ENCODE measurements at regions not wholly inside any gene's neighbourhood (a gene's known extent, or its start where the extent isn't known, plus 50 kb on each side); places are given as distances from the start of the nearest gene placed in this dataset.

- Histone ChIP-seq H3K36me3 (no peaks in the 10 kb centered on the region), H3K27ac (no peak overlapping the region), H3K27me3 (peaks cover 0 to 3% (median 0%) of the 10 kb centered on the region in 9 donors), H3K9me3 (no peaks in the 10 kb centered on the region), H3K4me1 (no peaks in the 10 kb centered on the region), H3K4me3 (no peak overlapping the region)
- no peak for TF ChIP-seq POLR2A (IDR thresholded peaks at IDR 0.05)
- TF ChIP-seq, protein P1, sequence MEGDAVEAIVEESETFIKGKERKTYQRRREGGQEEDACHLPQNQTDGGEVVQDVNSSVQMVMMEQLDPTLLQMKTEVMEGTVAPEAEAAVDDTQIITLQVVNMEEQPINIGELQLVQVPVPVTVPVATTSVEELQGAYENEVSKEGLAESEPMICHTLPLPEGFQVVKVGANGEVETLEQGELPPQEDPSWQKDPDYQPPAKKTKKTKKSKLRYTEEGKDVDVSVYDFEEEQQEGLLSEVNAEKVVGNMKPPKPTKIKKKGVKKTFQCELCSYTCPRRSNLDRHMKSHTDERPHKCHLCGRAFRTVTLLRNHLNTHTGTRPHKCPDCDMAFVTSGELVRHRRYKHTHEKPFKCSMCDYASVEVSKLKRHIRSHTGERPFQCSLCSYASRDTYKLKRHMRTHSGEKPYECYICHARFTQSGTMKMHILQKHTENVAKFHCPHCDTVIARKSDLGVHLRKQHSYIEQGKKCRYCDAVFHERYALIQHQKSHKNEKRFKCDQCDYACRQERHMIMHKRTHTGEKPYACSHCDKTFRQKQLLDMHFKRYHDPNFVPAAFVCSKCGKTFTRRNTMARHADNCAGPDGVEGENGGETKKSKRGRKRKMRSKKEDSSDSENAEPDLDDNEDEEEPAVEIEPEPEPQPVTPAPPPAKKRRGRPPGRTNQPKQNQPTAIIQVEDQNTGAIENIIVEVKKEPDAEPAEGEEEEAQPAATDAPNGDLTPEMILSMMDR (IDR thresholded peaks at IDR 0.05): no peak
- ATAC-seq (no peak), DNase-seq (no peak)
- intact Hi-C loops (cut with DNase I): loop anchor here in 3 of 10 donors (10.0 kb wide), 1 partner anchor 226 kb away; no protein-coding TSS in a partner anchor
- WGBS, 4 donors: 47 to 61% (median 51%) methylated on average over 6 of the region's 6 CpGs
Observed at GRCh38 chr14:61898568-61898967, 136.3 kb downstream of the SNAPC1 start.

GRCh38 chr14:61899497-61899896 is 137.3 kb downstream of the SNAPC1 start:
- no peaks in the 10 kb centered on the region for H3K4me1 ChIP-seq
- H3K27me3 ChIP-seq: peaks cover 0 to 2% (median 0%) of the 10 kb centered on the region in 9 donors
- no peaks in the 10 kb centered on the region for H3K36me3 ChIP-seq
- no peak overlapping the region for H3K4me3 ChIP-seq
- TF ChIP-seq POLR2A (IDR thresholded peaks at IDR 0.05): no peak
- TF ChIP-seq, protein P1 (IDR thresholded peaks at IDR 0.05): no peak
- DNase-seq (no peak), ATAC-seq (no peak)
- 83 to 87% (median 84%) methylated on average over 4 of the region's 4 CpGs for WGBS, 4 donors
- H3K27ac ChIP-seq: no peak overlapping the region
- intact Hi-C loops (cut with DNase I): loop anchor here in 3 of 10 donors (10.0 kb wide), 1 partner anchor 225 kb away; no protein-coding TSS in a partner anchor
- no peaks in the 10 kb centered on the region for H3K9me3 ChIP-seq

GRCh38 chr14:61904946-61905345 is 142.7 kb downstream of the SNAPC1 start:
- no peak for DNase-seq
- Histone ChIP-seq H3K27me3 (peaks cover 0 to 5% (median 0%) of the 10 kb centered on the region in 9 donors), H3K4me1 (no peaks in the 10 kb centered on the region), H3K36me3 (no peaks in the 10 kb centered on the region), H3K4me3 (no peak overlapping the region), H3K27ac (no peak overlapping the region), H3K9me3 (no peaks in the 10 kb centered on the region)
- intact Hi-C loops (cut with DNase I): no loop called here
- 45 to 97% (median 96%) methylated on average over 2 of the region's 2 CpGs for WGBS, 4 donors
- no peak for TF ChIP-seq POLR2A (IDR thresholded peaks at IDR 0.05)
- TF ChIP-seq, protein P1 (IDR thresholded peaks at IDR 0.05): no peak
- ATAC-seq: no peak

GRCh38 chr14:61911574-61911973 is 149.4 kb downstream of the SNAPC1 start:
- Histone ChIP-seq H3K27ac (no peak overlapping the region), H3K9me3 (no peaks in the 10 kb centered on the region), H3K36me3 (no peaks in the 10 kb centered on the region), H3K4me3 (no peak overlapping the region), H3K4me1 (no peaks in the 10 kb centered on the region), H3K27me3 (peaks cover 0 to 7% (median 0%) of the 10 kb centered on the region in 9 donors)
- TF ChIP-seq, protein P1 (IDR thresholded peaks at IDR 0.05): no peak
- no peak for TF ChIP-seq POLR2A (IDR thresholded peaks at IDR 0.05)
- no peak for ATAC-seq
- 40 to 74% (median 41%) methylated on average over 4 of the region's 4 CpGs for WGBS, 4 donors
- intact Hi-C loops (cut with DNase I): no loop called here
- DNase-seq: no peak

Data from heart left ventricle (tissue), 16 donors.